OCI-LY7 (cell line): ENCODE measurements at regions not wholly inside any gene's neighbourhood (a gene's known extent, or its start where the extent isn't known, plus 50 kb on each side); places are given as distances from the start of the nearest gene placed in this dataset.

ENCODE experiments used
- EZH2phosphoT487 ChIP-seq: fragments of 200-600 bp; sonication (generic); IDR thresholded peaks from 2 replicates; pipeline ENCODE4 v1.6.1; 2018; ENCODE audit warnings: low read depth, borderline replicate concordance, mild to moderate bottlenecking, mixed run types, antibody characterized with exemption, low read length, moderate library complexity, mixed read lengths
- TF ChIP-seq, protein P1 (sequence below): fragments of 200-600 bp; sonication (generic); conservative IDR thresholded peaks from 2 replicates; pipeline ENCODE4 v1.5.1; 2014; ENCODE audit warnings: mild to moderate bottlenecking, antibody characterized with exemption, low read length, moderate library complexity, mixed read lengths

DNA sequence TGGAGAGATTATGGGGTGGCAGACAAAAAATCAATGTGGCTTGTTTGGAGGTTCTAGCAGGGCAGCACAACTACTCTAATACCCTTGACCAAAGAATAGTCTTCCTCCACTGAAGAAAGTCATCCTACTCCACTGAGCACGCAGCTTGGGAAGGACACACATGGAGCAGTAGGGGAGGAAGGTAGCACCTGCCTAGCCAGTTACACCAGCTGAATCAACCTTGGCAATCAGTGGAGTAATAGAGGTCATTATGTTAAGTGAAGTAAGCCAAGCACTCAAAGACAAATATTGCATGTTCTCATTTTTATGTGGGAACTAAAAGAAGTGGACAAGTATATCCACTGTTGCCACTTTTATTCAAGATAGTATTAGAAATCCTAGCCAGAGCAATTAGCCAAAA is 555.8 kb upstream of the ALCAM start:
- TF ChIP-seq, protein P1, sequence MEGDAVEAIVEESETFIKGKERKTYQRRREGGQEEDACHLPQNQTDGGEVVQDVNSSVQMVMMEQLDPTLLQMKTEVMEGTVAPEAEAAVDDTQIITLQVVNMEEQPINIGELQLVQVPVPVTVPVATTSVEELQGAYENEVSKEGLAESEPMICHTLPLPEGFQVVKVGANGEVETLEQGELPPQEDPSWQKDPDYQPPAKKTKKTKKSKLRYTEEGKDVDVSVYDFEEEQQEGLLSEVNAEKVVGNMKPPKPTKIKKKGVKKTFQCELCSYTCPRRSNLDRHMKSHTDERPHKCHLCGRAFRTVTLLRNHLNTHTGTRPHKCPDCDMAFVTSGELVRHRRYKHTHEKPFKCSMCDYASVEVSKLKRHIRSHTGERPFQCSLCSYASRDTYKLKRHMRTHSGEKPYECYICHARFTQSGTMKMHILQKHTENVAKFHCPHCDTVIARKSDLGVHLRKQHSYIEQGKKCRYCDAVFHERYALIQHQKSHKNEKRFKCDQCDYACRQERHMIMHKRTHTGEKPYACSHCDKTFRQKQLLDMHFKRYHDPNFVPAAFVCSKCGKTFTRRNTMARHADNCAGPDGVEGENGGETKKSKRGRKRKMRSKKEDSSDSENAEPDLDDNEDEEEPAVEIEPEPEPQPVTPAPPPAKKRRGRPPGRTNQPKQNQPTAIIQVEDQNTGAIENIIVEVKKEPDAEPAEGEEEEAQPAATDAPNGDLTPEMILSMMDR = no peak
- no peak for TF ChIP-seq EZH2phosphoT487
